Limb (tissue), 2 donors: ENCODE measurements at regions not wholly inside any gene's neighbourhood (a gene's known extent, or its start where the extent isn't known, plus 50 kb on each side); places are given as distances from the start of the nearest gene placed in this dataset.

Experiments
- DNase-seq, 2 donors: peaks; one replicate each; pipeline ENCODE4 v3.0.0-alpha.2; 2016; ENCODE audit errors: extremely low spot score in 2 of 2

DNA sequence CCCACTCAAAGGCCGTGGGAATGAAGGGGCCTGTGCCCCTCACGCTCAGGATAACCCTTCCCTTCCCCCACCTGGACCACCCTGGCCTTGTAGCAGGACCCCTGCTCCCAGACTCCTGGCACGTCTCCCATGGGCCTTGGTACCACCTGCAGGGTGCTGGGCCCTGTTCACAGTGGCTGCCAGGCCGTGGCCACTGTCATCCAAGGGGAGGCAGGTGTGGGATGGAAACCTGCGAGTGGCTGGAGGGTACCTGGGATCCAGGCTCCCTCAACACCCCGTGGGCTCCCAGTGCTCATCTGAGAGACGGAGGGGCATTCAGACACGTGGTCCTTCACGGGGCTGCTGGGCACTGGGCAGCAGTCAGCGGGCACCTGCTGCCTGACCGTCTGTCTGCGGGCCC lies 75.6 kb upstream of the CIBAR2 start:
- no peak for DNase-seq

DNA sequence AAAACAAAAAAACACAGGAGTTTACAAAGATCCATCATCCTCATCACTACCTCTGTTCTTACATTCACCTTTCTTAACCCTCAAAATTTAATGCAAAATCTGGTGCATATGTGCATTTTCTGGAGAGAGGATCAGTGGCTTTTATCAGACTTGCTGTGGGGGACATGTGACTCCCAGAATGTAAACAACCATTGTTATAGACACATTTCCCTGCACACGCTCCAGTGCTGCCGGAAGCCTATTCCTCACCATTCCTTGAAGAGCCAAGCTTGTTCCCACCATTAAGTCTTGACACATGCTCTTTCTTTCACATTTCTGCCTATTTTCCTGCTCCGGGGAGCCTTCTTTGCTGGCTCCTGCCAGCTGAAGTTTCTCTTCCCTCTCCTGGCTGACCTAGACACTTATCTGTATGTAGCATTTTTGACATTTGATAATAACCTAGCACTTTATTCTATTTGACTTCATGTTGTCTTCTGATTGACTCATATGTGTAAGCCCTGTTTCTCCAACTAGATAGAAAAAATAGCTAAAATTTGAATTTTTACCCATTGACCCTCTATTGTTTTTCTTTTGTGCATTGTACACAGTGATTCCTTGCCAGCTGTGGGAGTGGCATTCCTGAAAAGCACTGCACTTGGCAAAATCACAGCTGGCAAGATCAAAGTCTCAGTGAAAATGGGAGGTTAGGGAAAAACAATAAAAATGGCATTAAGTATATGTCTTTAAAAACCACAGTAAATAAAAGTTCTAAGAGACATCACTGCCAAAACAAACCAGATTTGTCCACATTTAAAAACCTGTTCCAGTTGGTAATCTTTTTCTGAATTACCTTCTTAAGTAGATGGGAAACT lies 76.8 kb upstream of the CIBAR2 start:
- no peak for DNase-seq

DNA sequence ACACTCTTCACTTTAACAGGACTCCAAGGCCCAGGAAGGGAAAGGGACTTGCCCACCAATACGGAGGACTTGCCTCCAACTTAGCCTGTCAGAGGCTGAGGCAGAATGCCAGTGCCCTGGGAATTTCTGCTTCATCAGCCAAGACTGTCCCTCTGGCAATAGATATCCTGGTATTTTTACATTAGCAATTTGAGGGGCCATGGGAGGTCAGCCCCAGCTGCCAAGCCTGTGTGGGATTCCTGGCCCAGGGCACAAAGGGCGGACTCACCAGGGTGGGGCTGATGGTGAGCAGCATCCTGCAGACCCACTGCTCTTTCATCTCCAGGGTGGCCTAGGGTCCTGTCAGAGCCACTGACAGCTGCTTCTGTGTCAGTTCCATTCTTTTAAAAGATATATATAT lies 78.3 kb upstream of the CIBAR2 start:
- no peak for DNase-seq

DNA sequence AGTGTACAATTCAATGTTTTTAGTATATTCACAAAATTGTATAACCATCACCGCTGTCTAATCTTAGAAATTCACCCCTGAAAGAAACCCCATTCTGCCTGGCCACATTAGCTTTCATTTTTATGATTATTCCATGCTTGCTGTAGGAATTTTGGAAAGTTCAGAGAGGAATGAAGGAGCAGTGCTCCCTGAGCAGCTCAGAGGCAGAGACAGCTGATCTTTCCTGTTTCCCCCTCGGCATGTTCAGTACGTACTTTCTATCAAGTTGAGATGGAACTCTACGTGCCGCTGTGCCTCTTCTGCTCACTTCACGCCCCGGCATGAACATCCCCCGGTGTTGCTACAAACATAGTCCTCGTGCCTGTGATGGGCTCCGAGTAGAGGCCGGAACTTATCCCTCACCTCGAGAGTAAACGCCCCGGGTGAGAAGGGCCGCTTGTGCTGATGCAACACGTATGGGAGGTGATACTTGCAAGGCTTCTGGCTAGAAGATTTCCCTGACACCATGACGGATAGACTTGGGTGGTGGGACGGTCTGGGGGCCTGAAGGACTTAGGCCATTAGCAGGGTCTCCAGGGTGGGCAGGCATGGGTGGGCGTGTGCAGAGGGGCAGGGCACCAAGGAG lies 79.2 kb upstream of the CIBAR2 start:
- DNase-seq = no peak

DNA sequence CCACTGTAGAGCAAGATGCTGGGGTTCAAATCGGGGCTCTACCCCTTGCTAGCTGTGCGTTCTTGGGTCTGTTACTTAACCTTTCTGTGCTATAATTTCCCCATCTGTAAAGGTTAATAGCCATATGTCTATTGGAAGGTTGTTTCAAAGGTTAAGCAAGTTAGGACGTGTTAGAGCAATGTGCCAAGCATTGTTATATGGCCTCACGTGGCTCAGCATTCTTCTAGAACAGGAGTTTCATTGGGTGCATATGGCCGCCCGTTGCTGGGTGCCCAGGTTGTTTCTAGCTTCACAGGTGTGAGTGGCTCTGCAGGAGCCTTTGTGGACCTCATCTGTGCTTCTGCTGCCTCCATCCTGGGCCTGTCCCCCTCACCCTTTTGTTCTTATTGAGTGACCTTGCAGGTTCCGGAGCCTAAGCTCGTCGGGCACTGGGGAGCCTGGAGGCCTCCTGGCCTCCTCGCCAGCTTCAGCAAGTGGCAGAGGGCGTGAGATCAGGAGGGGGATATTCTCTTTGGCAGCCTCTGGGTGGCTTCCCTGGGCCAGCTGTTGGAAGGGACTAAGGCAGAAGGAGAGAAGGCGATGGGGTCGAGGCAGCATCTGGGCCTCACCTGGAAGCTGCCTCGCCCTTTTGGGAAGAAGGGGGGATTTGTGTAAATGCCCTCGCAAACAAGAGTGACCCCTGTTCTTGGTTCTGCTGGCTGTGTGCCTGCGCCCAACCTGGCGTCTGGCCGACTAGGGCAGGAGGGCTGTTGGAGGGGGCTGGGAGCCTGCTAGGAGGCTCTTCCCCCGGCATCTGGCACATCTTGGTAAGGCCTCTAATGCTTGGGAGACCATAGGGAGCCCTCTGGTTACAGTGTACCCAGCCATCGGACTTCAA lies 80.2 kb upstream of the CIBAR2 start:
- no peak for DNase-seq

DNA sequence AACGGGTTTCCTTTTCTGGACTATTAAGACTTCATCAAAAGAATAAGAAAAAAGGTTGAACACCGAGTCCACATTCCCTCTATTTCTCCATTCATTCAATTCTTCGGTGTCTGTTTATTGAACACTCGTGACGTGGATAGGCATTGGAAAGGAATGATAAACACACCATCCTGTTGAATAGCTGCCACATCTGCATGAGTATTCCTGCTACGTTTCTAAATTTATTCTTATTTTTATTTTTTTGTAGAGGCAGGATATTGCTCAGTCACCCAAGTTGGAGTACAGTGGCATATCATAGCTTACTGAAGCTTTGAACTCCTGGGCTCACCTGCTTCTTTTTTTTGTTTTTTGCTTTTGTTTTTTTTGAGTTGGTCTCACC lies 80.8 kb upstream of the CIBAR2 start:
- DNase-seq = no peak

DNA sequence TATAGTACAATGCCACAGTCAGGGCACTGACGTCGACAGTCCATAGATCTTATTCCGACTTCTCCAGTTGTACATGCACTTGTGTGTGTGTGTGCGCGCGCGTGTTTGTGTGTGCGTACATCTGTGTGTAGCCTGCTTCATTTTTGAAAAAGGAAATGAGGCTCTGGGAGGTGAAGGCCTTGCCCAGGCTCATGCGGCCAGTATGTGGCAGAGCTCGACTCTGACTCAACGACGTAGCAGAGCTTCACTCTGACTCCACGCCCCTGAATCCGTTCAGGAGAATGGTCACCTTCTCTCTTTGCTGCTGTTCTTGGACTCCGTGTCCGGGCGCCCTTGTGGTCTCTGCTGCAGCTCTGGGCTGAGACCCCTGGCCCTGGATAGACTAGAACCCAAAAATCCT lies 81.6 kb upstream of the CIBAR2 start:
- no peak for DNase-seq

DNA sequence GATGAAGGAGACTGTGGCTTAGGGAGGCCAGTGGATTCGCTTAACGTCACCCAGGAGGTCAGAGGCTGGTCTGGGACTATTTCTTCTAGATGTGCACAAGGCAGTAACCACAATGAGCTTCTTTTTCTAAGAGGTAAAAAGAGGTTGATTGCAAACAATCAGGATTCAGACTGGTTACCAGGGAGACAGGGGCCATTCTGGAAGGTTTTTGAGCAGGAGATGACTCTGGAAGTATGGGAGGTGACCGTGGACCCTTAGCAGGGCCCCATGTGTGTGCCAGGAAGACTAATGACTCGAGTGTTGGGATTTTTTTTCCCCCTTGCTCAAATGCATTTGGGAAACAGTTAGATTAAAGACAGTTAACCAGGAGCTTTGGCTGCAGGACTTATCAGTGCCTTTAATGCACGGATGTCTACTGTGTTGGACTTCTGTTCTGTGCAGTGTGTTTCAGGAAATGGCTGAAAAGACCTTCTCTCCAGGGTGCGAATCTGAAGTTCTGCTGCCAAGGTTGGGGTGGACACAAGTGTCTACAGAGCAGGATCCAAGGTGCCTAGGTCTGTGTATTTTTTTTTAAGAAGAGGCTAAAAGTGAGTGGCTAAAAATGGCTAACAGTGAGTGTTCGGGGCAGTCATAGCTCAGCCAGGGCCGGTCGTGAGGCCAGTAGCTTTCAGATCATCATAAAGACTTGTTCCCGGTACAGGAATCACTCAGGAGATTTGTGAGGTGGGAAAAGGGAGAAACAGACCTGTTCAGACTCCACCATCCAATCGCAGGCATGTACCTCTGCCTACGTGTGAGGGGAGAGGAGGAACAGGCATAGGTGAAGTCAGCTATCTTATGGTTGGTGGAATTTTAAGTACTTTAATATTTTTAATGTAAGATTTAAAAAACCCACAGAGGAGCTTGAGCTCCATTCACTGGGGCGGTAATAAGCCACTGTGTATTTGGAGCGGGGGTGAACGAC lies 82.3 kb upstream of the CIBAR2 start:
- DNase-seq = no peak

DNA sequence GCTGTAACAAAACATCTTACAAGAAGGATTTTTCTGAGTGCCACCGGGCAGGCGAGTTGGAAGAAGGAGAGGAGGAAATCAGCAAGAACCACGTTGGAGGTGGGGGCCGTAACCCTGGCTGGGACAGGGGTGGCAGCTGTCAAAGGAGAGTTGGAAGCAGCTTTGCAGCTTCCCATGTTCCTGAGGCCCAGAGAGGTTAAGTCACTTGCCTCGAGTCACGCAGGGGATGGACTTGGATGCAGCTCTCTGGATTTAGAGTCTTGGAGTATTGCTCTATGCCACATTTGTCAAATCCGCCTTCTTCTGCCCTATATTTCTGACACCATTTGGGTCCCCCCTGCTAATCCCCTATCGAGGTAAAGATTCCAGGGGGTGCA lies 83.0 kb upstream of the CIBAR2 start:
- no peak for DNase-seq

DNA sequence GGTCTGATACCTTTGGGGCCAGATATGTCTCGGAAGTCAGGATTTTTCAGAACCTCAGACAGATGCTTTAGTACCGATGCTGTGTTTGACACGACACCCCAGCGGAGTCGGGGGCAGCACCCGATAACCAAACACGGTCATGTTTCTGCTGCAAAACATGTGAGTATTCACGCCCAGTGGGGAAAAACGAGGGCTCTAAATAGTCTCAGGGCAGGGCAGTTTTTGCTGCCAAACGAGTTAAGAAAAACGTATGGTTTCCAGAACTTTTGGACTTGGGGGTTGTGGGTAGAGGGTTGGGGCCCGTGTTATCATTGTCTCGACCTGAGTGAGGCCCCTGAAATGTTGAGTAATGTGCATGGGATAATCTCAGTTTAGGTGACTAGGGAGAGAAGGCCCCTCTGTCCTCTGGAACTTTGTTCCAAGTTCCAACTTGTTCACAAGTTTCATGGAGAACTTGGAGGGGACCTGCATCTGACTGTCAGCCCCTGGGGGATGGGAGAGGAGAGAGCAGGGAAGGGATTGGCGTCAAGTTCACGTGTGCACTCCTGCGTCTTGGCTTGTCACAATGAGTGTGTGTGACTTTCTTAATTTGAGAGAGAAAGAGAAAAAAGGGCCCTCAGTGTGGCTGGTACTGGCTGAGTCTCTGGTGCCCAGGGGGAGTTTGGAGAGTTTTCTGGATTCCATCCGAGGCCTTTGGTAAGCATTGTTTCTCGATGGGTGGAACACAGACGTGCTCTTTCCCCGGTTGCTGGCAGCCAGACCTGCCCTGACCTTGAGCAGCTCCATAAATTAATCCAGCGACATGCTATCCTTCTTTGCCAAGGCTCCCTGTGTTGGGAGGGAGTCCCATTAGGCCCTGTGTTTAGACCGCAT lies 83.9 kb upstream of the CIBAR2 start:
- no peak for DNase-seq

DNA sequence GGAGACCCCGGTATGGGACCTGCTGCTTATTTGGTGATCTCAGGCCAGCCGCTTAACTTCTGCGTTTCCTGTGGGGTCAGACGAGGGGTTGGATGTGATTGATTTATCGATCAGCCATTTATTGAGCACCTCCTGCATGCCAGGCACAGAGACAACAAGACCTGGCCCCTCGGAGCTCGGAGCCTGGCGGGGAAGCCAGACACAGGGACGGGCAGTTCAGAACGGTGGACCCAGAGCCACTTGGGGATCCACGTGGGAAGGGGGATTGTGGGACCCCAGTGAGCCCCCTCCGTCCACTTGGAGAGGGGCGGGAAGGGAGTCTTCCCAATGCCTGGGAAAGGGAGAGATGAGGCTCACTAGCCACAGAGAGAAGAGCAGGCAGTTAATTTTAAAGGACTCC lies 84.7 kb upstream of the CIBAR2 start:
- no peak for DNase-seq

DNA sequence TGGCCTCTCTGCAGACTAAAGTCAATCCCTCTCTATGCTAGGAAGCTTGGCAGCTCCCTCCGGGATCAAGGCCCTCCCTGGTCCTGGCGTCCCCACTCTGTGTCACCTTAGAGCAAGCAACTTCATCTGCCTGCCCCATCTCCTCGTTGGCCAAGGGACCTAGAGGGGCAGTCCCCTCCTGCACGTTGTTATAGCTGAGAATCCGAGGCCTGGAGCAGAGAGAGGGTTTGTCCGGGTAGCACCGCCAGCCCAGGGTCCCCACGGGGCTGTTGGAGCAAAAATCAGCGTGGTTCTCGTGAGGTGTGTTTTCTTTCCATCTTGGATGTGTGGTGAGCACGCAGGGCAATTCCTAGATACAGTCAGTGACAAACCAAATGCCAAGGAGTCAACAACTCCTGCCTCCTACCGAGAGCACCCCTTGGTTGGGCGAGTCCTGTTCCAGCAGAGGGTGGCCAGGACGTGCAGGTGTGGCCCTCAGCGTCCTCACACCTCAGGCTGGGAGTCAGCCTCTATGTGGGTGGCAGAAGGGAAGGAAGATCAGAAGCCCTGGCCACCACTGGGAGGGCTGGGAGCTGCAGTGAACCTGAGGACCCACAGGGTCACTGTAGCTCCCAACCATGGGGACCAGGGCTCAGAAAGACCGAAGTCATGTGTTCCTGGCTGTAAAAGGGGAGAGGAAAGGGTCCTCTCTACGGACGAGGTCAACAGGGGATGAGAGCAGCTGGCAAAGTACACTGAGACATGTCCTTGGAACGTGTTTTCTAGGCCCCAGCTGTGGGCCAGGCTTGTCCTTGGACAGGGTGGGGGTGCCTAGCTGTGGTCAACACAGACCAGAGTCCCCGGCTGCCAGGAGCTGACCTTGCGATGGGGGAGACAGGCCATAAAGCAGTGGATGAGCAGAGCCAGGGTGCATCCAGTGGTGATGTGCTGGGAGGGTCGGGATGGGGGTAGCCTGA lies 85.6 kb upstream of the CIBAR2 start:
- DNase-seq = no peak

DNA sequence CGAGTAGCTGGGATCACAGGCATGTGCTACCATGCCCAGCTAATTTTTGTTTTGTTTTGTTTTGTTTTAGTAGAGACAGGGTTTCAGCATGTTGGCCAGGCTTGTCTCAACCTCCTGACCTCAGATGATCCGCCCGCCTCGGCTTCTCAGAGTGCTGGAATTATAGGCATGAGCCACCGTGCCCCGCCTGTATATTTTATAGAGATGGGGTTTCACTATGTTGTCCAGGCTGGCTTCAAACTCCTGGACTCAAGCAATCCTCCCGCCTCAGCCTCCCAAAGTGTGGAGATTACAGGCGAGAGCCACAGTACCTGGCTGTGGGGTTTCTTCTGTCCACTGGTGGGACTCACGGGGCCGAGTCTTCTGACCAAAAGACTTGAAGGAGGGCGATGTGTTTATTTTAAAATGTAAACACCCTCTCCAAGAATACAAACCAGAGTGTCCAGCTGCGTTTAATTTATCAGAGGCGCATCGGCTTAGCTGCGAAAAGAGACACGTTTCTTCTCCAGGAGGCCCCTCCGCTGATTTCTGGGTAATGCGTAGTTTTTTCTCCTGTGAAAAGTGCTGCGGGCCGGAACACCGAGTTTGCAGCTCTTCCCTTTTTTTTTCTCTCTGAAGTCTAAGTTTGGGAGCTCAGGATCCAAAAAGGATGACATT lies 86.9 kb upstream of the CIBAR2 start:
- DNase-seq = no peak

DNA sequence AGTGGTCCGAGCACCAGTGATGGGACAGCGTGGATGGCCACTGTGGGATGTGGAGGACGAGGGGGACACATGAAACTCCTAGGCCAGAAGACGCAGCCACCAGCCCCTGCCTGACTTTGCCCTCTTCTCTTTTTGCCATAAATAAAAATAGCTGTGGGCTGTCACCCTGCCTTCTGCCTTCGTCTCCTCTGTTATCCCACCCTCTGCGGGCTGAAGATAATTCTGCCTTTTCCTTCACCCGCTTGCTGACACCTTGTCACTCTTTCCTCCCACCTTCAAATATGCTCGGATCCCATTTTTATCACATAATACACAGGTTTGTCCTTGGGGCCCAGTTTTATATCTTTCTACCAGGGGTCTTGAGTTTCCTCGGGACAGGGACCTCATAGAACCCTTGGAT lies 87.6 kb upstream of the CIBAR2 start:
- no peak for DNase-seq

DNA sequence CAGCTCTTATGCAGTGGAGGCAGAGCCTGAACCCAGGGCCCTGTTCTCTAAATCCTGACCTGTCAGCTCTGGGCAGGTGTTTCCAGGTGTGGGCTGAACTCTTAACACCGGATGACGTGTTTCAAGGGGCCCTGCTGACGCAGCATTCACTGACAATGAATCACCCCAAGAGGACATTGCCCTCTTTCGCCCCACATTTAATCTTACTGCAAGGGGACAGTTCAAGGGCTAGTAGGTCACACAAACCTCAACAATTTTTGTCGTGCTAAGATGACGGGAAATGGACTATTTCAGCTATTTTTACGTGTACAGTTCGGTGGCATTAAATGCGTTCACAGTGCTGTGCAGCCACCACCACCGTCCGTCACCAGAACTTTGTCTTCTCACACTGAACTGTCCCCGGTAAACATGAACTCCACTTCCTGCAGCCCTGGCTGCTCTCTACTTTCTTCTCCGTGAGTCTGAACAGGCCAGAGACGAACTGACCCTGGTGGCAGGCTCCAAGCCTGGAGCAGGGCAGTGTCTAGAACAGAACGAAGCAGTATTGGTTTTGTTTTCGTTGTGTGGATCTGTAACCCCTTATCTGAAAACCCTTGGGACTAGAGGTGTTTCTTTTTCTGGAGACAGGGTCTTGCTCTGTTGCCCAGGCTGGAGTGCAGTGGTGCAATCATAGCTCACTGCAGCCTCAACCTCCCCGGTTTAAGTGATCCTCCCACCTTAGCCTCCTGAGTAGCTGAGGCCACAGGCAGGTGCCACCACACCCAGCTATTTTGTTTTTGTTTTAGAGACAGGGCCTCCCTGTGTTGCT lies 88.4 kb upstream of the CIBAR2 start:
- DNase-seq = no peak

DNA sequence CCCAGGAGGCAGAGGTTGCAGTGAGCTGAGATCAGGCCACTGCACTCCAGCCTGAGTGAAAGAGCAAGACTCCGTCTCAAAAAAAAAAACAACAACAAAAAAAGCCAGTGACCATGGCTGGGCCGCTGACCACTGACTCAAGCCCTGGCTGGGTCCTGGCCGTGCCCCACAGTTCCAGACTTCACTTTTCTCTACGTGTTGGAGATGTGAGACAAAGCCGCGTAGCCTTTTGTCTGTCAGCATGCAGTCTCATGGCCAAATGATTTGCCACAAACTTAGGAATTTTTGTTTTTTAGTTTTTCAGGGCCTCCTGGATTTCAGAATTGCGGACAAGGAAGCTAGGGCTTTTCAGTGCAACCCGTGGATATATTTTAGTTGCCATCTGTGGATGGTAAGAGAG lies 89.3 kb upstream of the CIBAR2 start:
- DNase-seq = no peak

DNA sequence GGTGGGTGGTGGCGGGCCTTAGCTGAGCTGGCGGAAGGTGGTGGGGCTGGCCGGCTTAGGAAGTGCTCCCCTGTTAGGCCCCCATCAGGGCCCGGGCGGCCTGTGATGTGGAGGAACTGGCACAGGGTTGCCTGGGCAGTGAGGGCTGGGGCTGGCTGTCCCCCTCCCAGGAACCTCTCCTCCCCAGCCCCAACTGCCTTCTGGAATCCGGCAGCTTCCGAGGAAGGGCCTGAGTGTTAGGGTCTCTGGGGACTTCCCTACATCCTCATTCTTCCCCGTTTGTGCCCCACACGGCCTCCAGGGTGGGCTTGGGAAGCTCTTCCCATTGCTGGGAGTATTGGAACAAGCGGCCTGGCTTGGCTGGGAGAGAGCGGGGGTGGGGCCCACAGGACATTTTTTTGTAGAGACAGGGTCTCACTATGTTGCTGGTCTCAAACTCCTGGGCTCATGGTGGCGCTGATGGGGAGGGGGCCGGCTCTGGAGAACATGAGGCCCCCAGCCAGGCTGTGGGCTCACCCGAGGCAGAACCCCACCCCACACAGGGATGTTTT lies 89.9 kb upstream of the CIBAR2 start:
- peak in 1 of 2 donors; percentile 60 for DNase-seq
